Heart right ventricle (tissue), 16 donors: ENCODE measurements at regions not wholly inside any gene's neighbourhood (a gene's known extent, or its start where the extent isn't known, plus 50 kb on each side); places are given as distances from the start of the nearest gene placed in this dataset.

ENCODE experiments used
- ATAC-seq, 8 donors: fragments of 200-7000 bp; cut with Tn5 transposase; one replicate each; pipeline ENCODE4 v1.9.1; 2020; ENCODE audit warnings: mild to moderate bottlenecking in 8 of 8, moderate library complexity in 8 of 8, moderate number of reproducible peaks in 1 of 8
- DNase-seq, 2 donors: peaks; one replicate each; pipeline ENCODE4 v3.0.0-alpha.2; 2020
- H3K27ac ChIP-seq, 10 donors: fragments of 200-600 bp; sonication (generic) in 2 of 10; one replicate each; pipeline versions ENCODE4 v1.5.0 to v1.8.0; 2020 to 2022; ENCODE audit warnings: mild to moderate bottlenecking in 3 of 10
- H3K27me3 ChIP-seq, 7 donors: fragments of 200-600 bp; one replicate each; pipeline ENCODE4 v1.8.0; 2021 to 2022; ENCODE audit warnings: mild to moderate bottlenecking in 2 of 7
- H3K36me3 ChIP-seq, 9 donors: fragments of 200-600 bp; sonication (generic) in 1 of 9; one replicate each; pipeline versions ENCODE4 v1.5.0 to v1.8.0; 2020 to 2022; ENCODE audit warnings: mild to moderate bottlenecking in 2 of 9
- H3K4me1 ChIP-seq, 9 donors: fragments of 200-600 bp; sonication (generic) in 1 of 9; one replicate each; pipeline versions ENCODE4 v1.5.0 to v1.8.0; 2020 to 2022; ENCODE audit warnings: mild to moderate bottlenecking in 4 of 9
- H3K4me3 ChIP-seq, 10 donors: fragments of 200-600 bp; sonication (generic) in 2 of 10; one replicate each; pipeline versions ENCODE4 v1.5.0 to v1.8.0; 2020 to 2022; ENCODE audit warnings: mild to moderate bottlenecking in 7 of 10, moderate library complexity in 2 of 10
- H3K9me3 ChIP-seq, 11 donors: fragments of 200-600 bp in 10 of 11; sonication (generic) in 2 of 11; one replicate each; pipeline versions ENCODE4 v1.5.0 to v1.8.0; 2013 to 2022; ENCODE audit warnings: mild to moderate bottlenecking in 2 of 11, control low read depth in 1 of 11, moderate library complexity in 1 of 11
- CTCF ChIP-seq, 9 donors: fragments of 200-600 bp; sonication (generic) in 2 of 9; IDR thresholded peaks; one replicate each; pipeline versions ENCODE4 v1.5.0 to v1.8.0; 2021 to 2022; ENCODE audit warnings: antibody characterized with exemption in 9 of 9, mild to moderate bottlenecking in 5 of 9, moderate library complexity in 1 of 9
- WGBS, 2 donors: extraction: QIAGEN DNeasy Blood & Tissue Kit; methylation state at CpG; one replicate each; pipeline ENCODE4 v1.1.7; 2013; ENCODE audit warnings: inconsistent platforms in 1 of 2; 5-methylcytosine and 5-hydroxymethylcytosine counted together
- intact Hi-C, 10 donors: fragments of 100-400 bp; cut with DNase I; formaldehyde crosslinking; loops; one replicate each; pipeline versions ENCODE4 v1.11.1 to v1.14.2; 2022
- donor health status: Arrhythmogenic right ventricular cardiomyopathy.
- donor health status: ischemic (EF 13 %, LVEDD 7.1; RV severe dilation, severe dysfunction).
- donor health status: healthy with polysubstance abuse.
- donor health status: DM: no; HTN: yes; CAD: no.
- donor health status: DM: no; HTN: no; CAD: no.
- donor health status: ischemic (EF 25% LVEDD 6.9; RV normal size, moderate dysfunction).
- donor health status: ischemic (EF 25% LVEDD 5.7; RV mildly dilated, moderate dysfunction).
- donor health status: healthy.
- donor health status: DM: yes; HTN: yes; CAD: no.
- donor health status: Ischemic cardiomyopathy.
- donor health status: ischemic (EF 35%, LVEDD 5.7; RV mildly dilated, moderate dysfunction).
- donor health status: nonischemic (EF 11% LVEDD 7.7; RV severe dilation, severe dysfunction).
- donor health status: DM: yes; HTN: yes; CAD: no.
- donor health status: PGD.
- donor health status: ischemic (EF 29% LVEDD 5.4; RV normal size, mild dysfunction).
- donor health status: nonischemic (EF 23%, LVEDD 6.1; RV moderate dilation, normal function).

- no peak overlapping the region for H3K27ac ChIP-seq
- intact Hi-C loops = no loop called here
- no peaks in the 10 kb centered on the region for H3K36me3 ChIP-seq
- H3K27me3 ChIP-seq = no peaks in the 10 kb centered on the region
- DNase-seq = no peak
- ATAC-seq = no peak
- no peaks in the 10 kb centered on the region for H3K9me3 ChIP-seq
- peaks cover 0 to 6% (median 0%) of the 10 kb centered on the region in 9 donors for H3K4me1 ChIP-seq
- no peak overlapping the region for H3K4me3 ChIP-seq
- no peak for TF ChIP-seq CTCF (IDR thresholded peaks at IDR 0.05)
- 78 to 79% methylated on average over 1 of the region's 1 CpG for WGBS, 2 donors
These were observed 513.7 kb upstream of the WWC1 start for GRCh38 chr5:167777746-167778145.

DNA sequence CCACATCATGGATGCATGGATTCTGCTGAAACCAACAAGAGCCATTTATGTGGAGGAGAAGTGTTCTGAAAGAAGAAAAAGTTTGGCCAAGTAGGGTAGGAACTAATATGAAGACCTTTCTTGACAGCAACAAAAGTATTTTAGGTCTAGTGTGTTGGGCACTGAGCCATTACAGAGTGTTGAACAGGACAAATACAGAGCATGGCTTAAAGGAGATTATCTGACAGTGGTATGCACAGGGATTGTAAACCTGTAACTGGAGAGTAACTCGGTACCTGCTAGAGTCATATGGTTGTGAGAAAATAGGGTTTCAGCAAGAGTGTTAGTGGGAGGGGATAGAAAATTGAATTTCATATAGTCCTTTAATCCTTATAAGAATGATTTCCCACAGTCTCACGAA, 513.2 kb upstream of the WWC1 start:
- DNase-seq (no peak), ATAC-seq (no peak)
- intact Hi-C loops = no loop called here
- 62 to 72% methylated on average over 2 of the region's 2 CpGs for WGBS, 2 donors
- Histone ChIP-seq H3K27me3 (no peaks in the 10 kb centered on the region), H3K4me1 (peaks cover 0 to 6% (median 0%) of the 10 kb centered on the region in 9 donors), H3K27ac (no peak overlapping the region), H3K9me3 (no peaks in the 10 kb centered on the region), H3K36me3 (no peaks in the 10 kb centered on the region), H3K4me3 (no peak overlapping the region)
- TF ChIP-seq CTCF (IDR thresholded peaks at IDR 0.05) = no peak

DNA sequence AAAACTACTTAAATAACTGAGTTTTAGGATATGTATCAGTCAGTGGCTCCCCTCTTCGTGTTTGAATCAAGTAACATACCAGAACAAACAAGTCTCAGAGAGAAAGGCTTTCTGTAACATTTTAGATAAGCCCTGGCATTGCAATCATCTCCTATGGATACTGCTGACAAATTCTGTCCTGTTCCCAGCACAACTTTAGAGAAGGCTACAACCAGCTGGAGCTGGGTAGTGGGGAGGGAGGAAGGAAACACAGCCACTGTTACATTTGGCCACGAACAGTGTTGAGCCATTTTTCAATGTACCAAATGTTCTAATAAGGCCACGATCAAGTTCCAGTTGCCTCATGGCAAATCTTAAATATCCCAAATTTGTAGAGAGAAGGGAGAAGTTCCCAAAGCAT, 511.8 kb upstream of the WWC1 start:
- Histone ChIP-seq H3K9me3 (no peaks in the 10 kb centered on the region), H3K27ac (no peak overlapping the region), H3K27me3 (no peaks in the 10 kb centered on the region), H3K4me3 (no peak overlapping the region), H3K4me1 (peaks cover 0 to 16% (median 0%) of the 10 kb centered on the region in 9 donors), H3K36me3 (no peaks in the 10 kb centered on the region)
- WGBS, 2 donors = 58 to 65% methylated on average over 3 of the region's 3 CpGs
- intact Hi-C loops = no loop called here
- DNase-seq (no peak), ATAC-seq (no peak)
- no peak for TF ChIP-seq CTCF (IDR thresholded peaks at IDR 0.05)

DNA sequence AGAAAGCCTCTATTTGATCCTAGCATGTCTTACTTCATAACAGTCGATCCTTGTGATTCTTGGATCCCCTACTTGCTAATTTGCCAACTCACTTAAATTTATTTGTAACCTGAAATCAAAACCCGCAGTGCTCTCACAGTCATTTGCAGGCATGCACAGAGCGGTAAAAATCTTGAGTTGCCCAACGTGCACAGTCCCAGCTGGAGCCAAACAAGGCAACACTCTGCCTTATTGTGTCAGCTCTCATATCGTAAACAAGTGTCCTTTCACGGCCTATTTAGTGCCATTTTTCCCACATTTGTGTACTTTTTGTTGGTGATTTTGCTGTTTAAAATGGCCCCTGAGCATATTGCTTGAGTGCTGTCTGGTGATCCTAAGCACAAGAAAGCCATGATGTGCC, 511.3 kb upstream of the WWC1 start:
- Histone ChIP-seq H3K27me3 (no peaks in the 10 kb centered on the region), H3K4me1 (peaks cover 0 to 20% (median 0%) of the 10 kb centered on the region in 9 donors), H3K36me3 (no peaks in the 10 kb centered on the region), H3K4me3 (no peak overlapping the region), H3K27ac (no peak overlapping the region), H3K9me3 (no peaks in the 10 kb centered on the region)
- ATAC-seq (no peak), DNase-seq (no peak)
- no peak for TF ChIP-seq CTCF (IDR thresholded peaks at IDR 0.05)
- WGBS, 2 donors = 86% methylated on average over 6 of the region's 6 CpGs
- intact Hi-C loops = no loop called here
